Caco-2 (cell line): ENCODE measurements at regions not wholly inside any gene's neighbourhood (a gene's known extent, or its start where the extent isn't known, plus 50 kb on each side); places are given as distances from the start of the nearest gene placed in this dataset.

Source experiments
- BruUV-seq: library from RNA; stranded (reverse); fragments of 400-500 nt; replicated peaks from 2 replicates; lab custom pipeline; 2021; lab: Mats Ljungman, UMichigan
- CTCF ChIA-PET: fragments of 300-600 bp; sonication (Branson Sonifier 250); formaldehyde crosslinking; loops from one replicate; lab custom pipeline; 2022; ENCODE audit warnings: antibody characterized with exemption; lab: Charles Lee
- POLR2A ChIA-PET: fragments of 300-600 bp; sonication (Branson Sonifier 250); formaldehyde crosslinking; loops from one replicate; lab custom pipeline; 2022; ENCODE audit warnings: antibody characterized with exemption; lab: Charles Lee
- DNase-seq, 2 experiments: peaks; one replicate each; pipeline versions ENCODE4 v3.0.0 to v3.0.0-alpha.2; 2020 to 2022
- H3K27me3 ChIP-seq: replicated peaks from 2 replicates; pipeline ENCODE4 v1.6.0; 2011; ENCODE audit warnings: low read length; ENCODE audit not compliant: control insufficient read depth, insufficient read depth
- H3K36me3 ChIP-seq: 2 replicates; pipeline ENCODE4 v1.5.1; 2011; ENCODE audit warnings: low read length; ENCODE audit not compliant: control insufficient read depth, insufficient read depth
- H3K4me1 ChIP-seq: fragments of 250-450 bp; sonication (Bioruptor Pico); 2 replicates; pipeline ENCODE4 v1.5.1; 2020; ENCODE audit warnings: mild to moderate bottlenecking
- H3K4me3 ChIP-seq: 2 replicates; pipeline ENCODE4 v1.5.1; 2011; ENCODE audit warnings: low read depth, mild to moderate bottlenecking, control low read depth, low read length
- H3K9me3 ChIP-seq: fragments of 250-450 bp; sonication (Bioruptor Pico); 2 replicates; pipeline ENCODE4 v1.5.1; 2020; ENCODE audit warnings: mild to moderate bottlenecking, moderate library complexity
- H3K27ac Mint-ChIP-seq: one replicate; pipeline ENCODE4 v1.8.0; 2022; ENCODE audit warnings: mixed read lengths; ENCODE audit not compliant: unreplicated experiment
- H3K27me3 Mint-ChIP-seq: one replicate; pipeline ENCODE4 v1.8.0; 2022; ENCODE audit warnings: mixed read lengths; ENCODE audit not compliant: insufficient read depth, unreplicated experiment
- H3K36me3 Mint-ChIP-seq: one replicate; pipeline ENCODE4 v1.8.0; 2022; ENCODE audit warnings: mild to moderate bottlenecking, mixed read lengths; ENCODE audit not compliant: insufficient read depth, unreplicated experiment
- H3K4me1 Mint-ChIP-seq: one replicate; pipeline ENCODE4 v1.8.0; 2022; ENCODE audit warnings: low read depth, mixed read lengths; ENCODE audit not compliant: unreplicated experiment
- H3K4me3 Mint-ChIP-seq: one replicate; pipeline ENCODE4 v1.8.0; 2022; ENCODE audit warnings: mild to moderate bottlenecking, moderate library complexity, mixed read lengths; ENCODE audit not compliant: unreplicated experiment
- H3K9me3 Mint-ChIP-seq: one replicate; pipeline ENCODE4 v1.8.0; 2022; ENCODE audit warnings: mixed read lengths; ENCODE audit not compliant: unreplicated experiment
- CTCF ChIP-seq, 2 experiments: fragments of 200-600 bp in 1 of 2; IDR thresholded peaks; 1 replicate in 1 of 2; 2 replicates in 1 of 2; pipeline versions ENCODE4 v1.5.1 to v1.8.0; 2011 to 2022; ENCODE audit warnings: antibody characterized with exemption in 1 of 2, control low read depth in 1 of 2, inconsistent platforms in 1 of 2, low read depth in 1 of 2, low read length in 1 of 2, mild to moderate bottlenecking in 1 of 2, moderate library complexity in 1 of 2; ENCODE audit not compliant: insufficient read depth in 1 of 2, severe bottlenecking in 1 of 2, unreplicated experiment in 1 of 2
- intact Hi-C: fragments of 100-400 bp; cut with micrococcal nuclease; formaldehyde crosslinking; loops from one replicate; pipeline ENCODE4 v1.10.0; 2022; ENCODE audit not compliant: unreplicated experiment

DNA sequence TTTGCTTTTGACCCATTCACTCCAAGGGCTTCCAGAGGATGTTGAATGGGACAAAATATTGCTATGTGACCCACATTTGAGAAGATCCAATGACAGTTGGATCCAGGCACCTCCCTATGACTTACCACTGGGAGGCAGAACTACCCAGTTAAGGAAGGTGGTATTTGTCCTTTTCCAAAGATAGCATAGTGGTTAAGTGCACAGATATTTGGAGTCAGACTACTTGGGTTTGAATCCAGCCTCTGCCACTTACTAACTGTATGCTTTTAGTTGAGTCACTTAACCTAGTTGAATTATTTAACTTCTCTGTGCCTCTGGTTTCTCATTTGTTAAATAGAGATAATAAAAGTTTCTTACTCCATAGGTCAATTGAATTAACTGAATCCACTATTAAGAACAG, 74.5 kb upstream of the PALM2AKAP2 start:
- BruUV-seq = no TSS peak
- Mint-ChIP-seq H3K9me3 (peaks cover 3% of the 10 kb centered on the region), H3K27me3 (peaks cover 10% of the 10 kb centered on the region), H3K36me3 (no peaks in the 10 kb centered on the region), H3K27ac (no peak overlapping the region), H3K4me3 (no peak overlapping the region), H3K4me1 (no peaks in the 10 kb centered on the region)
- Histone ChIP-seq H3K4me1 (no peaks in the 10 kb centered on the region), H3K4me3 (no peak overlapping the region), H3K9me3 (no peaks in the 10 kb centered on the region), H3K27me3 (no peaks in the 10 kb centered on the region), H3K36me3 (no peaks in the 10 kb centered on the region)
- POLR2A ChIA-PET = no interaction called here
- CTCF ChIA-PET = no interaction called here
- intact Hi-C loops = loop anchor here (1.0 kb wide), 1 partner anchor 113 kb away; no protein-coding TSS in a partner anchor
- peak in 1 of 2 experiments; percentile 8 for TF ChIP-seq CTCF (IDR thresholded peaks at IDR 0.05; ENCODE audit: insufficient read depth in 1 of 2, low read depth in 1 of 2, low read length in 1 of 2, severe bottlenecking in 1 of 2, unreplicated experiment in 1 of 2)
- DNase-seq = peak in 1 of 2 experiments; percentile 6

- intact Hi-C loops = no loop called here
- CTCF ChIA-PET = no interaction called here
- no peaks in the 10 kb centered on the region for H3K4me1 ChIP-seq
- Mint-ChIP-seq H3K4me3 (no peak overlapping the region), H3K27ac (no peak overlapping the region), H3K36me3 (no peaks in the 10 kb centered on the region), H3K4me1 (no peaks in the 10 kb centered on the region), H3K9me3 (no peaks in the 10 kb centered on the region), H3K27me3 (peaks cover 10% of the 10 kb centered on the region)
- no TSS peak for BruUV-seq
- no peak for DNase-seq
- TF ChIP-seq CTCF (IDR thresholded peaks at IDR 0.05; ENCODE audit: insufficient read depth in 1 of 2, low read depth in 1 of 2, low read length in 1 of 2, severe bottlenecking in 1 of 2, unreplicated experiment in 1 of 2) = no peak
- no peak overlapping the region for H3K4me3 ChIP-seq
- no peaks in the 10 kb centered on the region; the same call in 1 of the 2 replicates for H3K27me3 ChIP-seq
- H3K36me3 ChIP-seq = no peaks in the 10 kb centered on the region
- H3K9me3 ChIP-seq = no peaks in the 10 kb centered on the region
- POLR2A ChIA-PET = no interaction called here
These were observed 72.6 kb upstream of the PALM2AKAP2 start for GRCh38 chr9:109707355-109707754.

DNA sequence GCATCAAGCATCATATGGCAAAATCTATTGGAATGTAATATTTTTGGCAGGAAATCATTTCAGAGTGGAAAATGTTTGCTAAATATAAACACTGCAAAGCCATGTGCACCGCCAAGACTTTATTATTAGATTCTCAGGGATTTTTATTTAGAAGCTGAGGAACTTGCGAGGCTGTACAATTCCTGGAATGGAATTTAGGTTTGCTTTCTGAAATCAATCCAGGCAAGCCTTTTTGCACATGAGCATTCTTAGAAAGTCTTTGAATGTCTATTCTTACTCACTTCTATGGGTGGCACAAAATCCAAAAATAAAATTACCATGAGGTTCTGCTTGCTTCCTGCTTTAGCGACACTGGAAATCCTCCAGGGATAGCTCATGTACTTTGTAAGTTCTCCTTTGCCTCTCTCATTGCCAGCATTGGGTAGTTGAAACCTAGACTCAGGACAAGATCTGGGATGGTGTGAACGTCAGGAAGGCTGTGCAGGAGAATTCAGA, 71.5 kb upstream of the PALM2AKAP2 start:
- BruUV-seq = no TSS peak
- Mint-ChIP-seq H3K27ac (no peak overlapping the region), H3K4me3 (no peak overlapping the region), H3K27me3 (peaks cover 11% of the 10 kb centered on the region), H3K36me3 (no peaks in the 10 kb centered on the region), H3K4me1 (no peaks in the 10 kb centered on the region), H3K9me3 (no peaks in the 10 kb centered on the region)
- intact Hi-C loops = no loop called here
- no peaks in the 10 kb centered on the region; the same call in 1 of the 2 replicates for H3K27me3 ChIP-seq
- no peak overlapping the region for H3K4me3 ChIP-seq
- H3K36me3 ChIP-seq = no peaks in the 10 kb centered on the region
- H3K4me1 ChIP-seq = no peaks in the 10 kb centered on the region
- TF ChIP-seq CTCF (IDR thresholded peaks at IDR 0.05; ENCODE audit: insufficient read depth in 1 of 2, low read depth in 1 of 2, low read length in 1 of 2, severe bottlenecking in 1 of 2, unreplicated experiment in 1 of 2) = no peak
- H3K9me3 ChIP-seq = no peaks in the 10 kb centered on the region
- CTCF ChIA-PET = no interaction called here
- POLR2A ChIA-PET = no interaction called here
- no peak for DNase-seq
